ENCODE measurements at regions not wholly inside any gene's neighbourhood (a gene's known extent, or its start where the extent isn't known, plus 50 kb on each side); places are given as distances from the start of the nearest gene placed in this dataset.

GRCh38 chr14:101489092-101489760, 72.1 kb upstream of the DIO3 start:
- no peak for DNase-seq (ENCODE audit: extremely low read depth, low read depth)
- TF ChIP-seq CTCF (IDR thresholded peaks at IDR 0.05; ENCODE audit: low read depth, low read length), result no peak

DNA sequence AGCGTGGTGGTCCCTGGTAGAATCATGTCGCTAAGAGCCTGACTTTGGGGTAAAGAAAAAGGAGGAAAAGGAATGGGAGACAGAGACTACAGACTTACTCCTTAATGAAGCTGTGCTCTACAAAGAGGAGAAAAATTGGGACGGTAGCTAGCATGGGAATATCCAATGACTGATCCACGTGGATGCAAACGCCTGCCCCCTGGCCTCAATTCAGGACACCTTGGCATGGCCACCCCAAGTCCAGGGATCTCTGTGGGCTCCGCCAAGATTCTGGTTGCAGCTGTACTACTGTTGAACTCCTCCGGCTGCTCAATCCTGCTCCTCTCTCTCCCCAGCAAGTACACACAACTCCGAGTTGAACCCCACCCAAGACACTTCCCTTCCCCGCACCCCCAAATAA, 70.5 kb upstream of the DIO3 start:
- no peak for DNase-seq (ENCODE audit: extremely low read depth, low read depth)

DNA sequence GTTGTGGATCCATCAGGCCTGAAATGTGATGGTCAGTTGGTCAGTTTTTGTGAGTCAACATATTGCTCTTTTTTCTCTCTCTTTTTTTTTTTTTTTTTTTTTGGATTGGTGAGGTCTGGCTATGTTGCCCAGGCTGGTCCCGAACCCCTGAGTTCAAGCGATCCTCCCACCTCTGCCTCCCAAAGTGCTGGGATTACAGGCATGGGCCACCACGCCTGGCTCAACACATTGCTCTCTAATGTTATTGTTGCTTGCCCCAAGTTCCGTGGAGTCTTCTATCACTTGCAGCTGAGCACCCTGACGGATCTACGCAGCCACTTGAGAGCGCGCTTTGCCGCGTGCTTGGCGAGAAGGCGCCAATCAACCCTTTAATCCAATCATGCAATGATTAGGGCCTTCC, 69.5 kb upstream of the DIO3 start:
- no peak for TF ChIP-seq CTCF (IDR thresholded peaks at IDR 0.05; ENCODE audit: low read depth, low read length)
- DNase-seq (ENCODE audit: extremely low read depth, low read depth), result no peak

More for the DNA sequence above, 70.5 kb upstream of the DIO3 start:
- no peak for TF ChIP-seq CTCF (IDR thresholded peaks at IDR 0.05; ENCODE audit: low read depth, low read length)

- TF ChIP-seq CTCF (IDR thresholded peaks at IDR 0.05; ENCODE audit: low read depth, low read length), result no peak
- no peak for DNase-seq (ENCODE audit: extremely low read depth, low read depth)
Measured at GRCh38 chr14:101492716-101493115, 68.6 kb upstream of the DIO3 start.

- no peak for TF ChIP-seq CTCF (IDR thresholded peaks at IDR 0.05; ENCODE audit: low read depth, low read length)
- no peak for DNase-seq (ENCODE audit: extremely low read depth, low read depth)
Measured at GRCh38 chr14:101494826-101495225, 66.5 kb upstream of the DIO3 start.

DNA sequence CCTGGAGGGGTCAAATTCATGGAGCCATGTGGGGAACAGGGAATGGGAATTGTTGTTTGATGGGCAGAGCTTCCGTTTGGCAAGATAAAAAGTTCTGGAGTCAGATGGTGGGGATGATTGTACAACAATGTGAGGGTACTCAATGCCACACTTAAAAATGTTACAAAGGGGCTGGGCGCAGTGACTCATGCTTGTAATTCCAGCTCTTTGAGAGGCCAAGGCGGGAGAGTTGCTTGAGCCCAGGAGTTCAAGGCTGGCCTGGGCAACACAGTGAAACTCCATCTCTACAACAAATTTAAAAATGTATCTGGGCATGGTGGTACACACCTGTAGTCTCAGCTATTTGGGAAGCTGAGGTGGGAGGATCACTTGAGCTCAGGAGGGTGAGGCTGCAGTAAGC, 66.0 kb upstream of the DIO3 start:
- TF ChIP-seq CTCF (IDR thresholded peaks at IDR 0.05; ENCODE audit: low read depth, low read length), result no peak
- no peak for DNase-seq (ENCODE audit: extremely low read depth, low read depth)

- DNase-seq (ENCODE audit: extremely low read depth, low read depth), result no peak
- TF ChIP-seq CTCF (IDR thresholded peaks at IDR 0.05; ENCODE audit: low read depth, low read length), result no peak
Measured at GRCh38 chr14:101495827-101496775, 65.2 kb upstream of the DIO3 start.

Data from AG09319 (cell line).